Stimulated activated CD4-positive, alpha-beta T cell treated with anti-CD3 and anti-CD28 coated beads, TNF-alpha, amount 100 ng/mL, for 24 hours (primary cell): ENCODE measurements at regions not wholly inside any gene's neighbourhood (a gene's known extent, or its start where the extent isn't known, plus 50 kb on each side); places are given as distances from the start of the nearest gene placed in this dataset.

Experiments used
- DNase-seq, 3 experiments: peaks; one replicate each; pipeline ENCODE4 v3.0.0-alpha.2; 2020; ENCODE audit warnings: low read depth in 3 of 3

DNA sequence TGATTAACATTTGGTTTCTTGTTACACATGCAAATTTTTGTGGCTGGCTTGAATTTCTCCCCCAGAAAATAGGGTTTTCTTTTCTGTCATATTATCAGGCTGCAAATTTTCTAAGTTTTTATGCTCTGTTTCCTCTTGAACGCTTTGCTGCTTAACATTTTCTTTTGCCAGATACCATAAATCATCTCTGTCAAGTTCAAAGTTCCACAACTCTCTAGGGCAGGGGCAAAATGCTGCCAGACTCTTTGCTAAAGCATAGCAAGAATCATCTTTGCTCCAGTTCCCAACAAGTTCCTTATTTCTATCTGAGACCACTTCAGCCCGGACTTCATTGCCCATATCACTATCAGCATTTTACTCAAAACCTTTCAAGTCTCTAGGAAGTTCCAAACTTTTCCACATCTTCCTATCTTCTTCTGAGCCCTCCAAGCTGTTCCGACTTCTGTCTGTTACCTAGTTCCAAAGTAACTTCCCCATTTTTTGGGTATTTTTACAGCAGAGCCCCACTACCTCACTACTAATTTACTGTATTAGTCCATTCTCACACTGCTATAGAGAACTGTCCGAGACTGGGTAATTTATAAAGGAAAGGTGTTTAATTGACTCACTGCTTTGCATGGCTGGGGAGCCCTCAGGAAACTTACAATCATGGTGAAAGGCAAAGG is 486.9 kb upstream of the NCAM2 start:
- DNase-seq = no peak

DNA sequence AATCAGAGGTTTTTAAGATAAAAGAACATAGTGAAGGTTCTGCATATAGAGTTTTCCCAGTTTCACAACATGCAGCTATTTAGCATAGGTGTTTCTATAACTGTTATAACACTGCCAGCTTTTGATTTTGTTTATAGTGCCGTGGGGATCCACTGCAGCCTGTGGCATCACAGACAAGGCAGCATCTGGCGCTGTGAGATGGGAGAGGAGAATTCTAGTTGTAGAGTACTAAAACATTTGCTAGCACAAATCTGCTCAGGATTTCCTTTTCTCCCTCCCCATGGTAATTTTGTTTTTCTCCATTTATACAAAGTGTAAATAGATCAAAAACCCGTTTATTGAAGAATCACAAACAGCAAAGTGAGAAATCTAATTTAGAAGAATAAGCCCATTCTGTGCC is 482.8 kb upstream of the NCAM2 start:
- no peak for DNase-seq

DNA sequence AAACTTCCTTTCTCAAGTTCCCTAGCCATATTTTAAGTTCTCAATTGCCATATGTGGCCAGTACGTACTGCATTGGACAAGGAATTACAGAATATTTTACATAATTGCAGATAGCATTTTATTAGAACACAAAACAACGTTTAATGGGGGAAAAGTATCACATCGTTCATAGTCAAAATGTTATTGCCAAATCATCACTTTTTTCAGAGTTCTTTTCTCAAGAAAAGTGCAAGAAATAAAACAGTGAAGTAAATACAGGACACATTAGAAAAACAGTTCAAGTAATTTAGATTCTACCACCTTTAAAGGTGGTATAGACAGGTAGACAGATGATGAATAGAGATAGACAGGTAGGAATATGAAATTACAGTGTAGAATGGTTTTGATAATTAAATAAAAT is 479.1 kb upstream of the NCAM2 start:
- DNase-seq = no peak

GRCh38 chr21:20522611-20523010 is 475.6 kb upstream of the NCAM2 start:
- DNase-seq = no peak

- no peak for DNase-seq
Observed at GRCh38 chr21:20523191-20523590, 475.0 kb upstream of the NCAM2 start.

DNA sequence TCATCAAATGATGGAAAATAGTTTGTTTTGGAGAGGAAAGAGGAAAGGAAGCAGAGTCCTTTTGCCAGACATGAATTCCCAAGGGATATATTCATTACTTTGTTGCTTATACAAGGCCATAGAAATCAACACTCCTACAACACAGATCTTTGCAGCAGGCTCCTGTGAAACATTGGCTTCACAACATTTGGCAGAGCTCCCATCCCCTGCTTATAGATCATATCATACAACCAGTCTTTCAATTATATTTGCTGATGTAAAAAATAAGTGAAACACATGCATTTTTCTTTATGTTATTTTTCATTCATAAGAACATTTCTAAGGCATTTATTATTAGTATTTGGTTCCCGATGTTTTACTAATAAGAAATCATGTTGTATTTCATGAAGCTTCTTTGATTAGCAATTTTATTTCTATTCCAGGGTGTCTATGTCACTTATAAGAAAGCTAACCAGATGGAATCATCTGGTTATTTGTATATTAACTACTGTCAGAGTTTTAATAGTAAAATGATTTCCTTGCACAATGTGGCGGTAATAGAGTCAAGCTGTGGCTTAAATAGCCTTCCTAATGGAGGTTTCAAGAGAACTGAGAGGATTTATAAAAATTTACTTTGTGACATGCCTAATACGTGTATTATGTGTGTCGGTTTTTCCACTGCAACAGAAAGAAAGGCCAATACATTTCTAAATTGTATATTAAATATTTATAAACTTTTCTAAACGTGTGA is 470.3 kb upstream of the NCAM2 start:
- DNase-seq = no peak

DNA sequence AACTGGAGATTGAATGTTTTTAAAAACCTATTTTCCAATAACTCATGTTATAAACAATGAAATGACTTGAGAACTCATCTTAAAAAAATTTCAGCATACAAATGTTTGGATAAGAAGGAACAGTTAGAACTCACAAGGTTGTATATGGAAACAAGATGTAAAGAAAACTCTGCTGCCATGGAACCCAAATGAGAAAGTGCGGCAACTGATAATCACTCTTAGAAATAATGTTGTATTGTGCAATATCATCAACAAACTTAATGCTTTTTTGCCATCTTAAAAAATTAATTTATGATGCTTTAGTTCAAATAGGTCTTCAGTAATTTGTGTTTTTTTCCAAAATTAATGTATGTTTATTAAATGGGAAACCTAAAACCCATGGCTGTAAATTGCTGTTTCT is 461.1 kb upstream of the NCAM2 start:
- no peak for DNase-seq

GRCh38 chr21:20538039-20538658 is 460.1 kb upstream of the NCAM2 start:
- DNase-seq = no peak

DNA sequence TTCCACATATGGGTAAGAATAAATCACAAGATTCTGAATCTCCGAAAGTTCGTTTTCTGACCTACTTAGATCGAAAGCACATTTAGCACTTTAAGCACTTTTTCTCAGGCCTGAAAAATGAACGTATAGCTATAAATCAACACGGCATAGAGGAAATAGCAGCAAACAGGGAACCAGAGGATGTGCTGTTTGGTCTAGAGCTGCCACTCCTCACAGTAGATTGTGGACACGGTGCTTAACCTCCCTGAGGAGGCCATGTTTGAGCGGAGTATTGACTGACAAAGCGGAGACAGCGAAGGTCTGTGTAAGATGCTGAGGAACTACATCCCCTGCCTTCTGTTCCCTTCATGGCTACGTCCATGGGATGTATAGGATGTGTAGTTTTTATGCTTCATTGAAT is 452.8 kb upstream of the NCAM2 start:
- DNase-seq = no peak

DNA sequence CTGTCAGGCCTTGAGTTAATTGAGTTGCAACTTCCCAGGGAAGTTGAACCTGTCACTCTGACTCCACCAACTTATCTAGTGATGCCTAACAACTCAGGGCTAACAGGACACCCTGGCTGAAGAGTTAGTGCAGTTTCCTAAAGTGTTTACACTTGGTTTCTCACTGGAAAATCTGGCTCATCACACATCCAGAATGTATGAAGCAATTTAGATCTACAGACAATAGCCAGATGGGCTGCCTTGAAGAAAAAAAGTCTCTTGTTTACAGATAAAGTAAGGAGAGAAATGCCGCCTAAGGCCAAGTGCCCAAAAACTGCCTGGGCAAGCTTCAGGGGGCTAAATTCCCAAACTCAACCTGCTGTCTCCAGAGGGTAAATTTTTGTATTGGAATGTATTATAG is 446.3 kb upstream of the NCAM2 start:
- no peak for DNase-seq

- DNase-seq = no peak
Observed at GRCh38 chr21:20554785-20555184, 443.4 kb upstream of the NCAM2 start.

DNA sequence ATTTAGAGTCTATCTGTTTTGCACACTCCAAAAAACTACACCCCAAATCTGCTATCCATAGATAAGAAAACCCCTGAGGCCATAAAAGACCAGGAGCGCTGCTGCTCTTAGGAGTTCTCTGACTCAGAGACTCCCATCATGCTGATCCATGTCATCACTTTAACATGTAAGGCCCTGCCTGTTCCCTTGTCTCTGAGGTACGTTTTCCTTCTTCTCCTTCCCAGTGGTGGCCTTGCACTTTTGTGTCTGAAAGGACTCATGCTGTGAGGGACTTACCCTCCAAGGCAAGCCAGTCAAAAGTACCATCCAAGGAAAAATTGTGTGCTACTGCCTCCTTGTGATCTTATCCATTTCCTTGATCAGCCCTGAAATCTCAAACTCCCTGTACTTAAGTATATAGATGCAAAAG is 427.4 kb upstream of the NCAM2 start:
- DNase-seq = no peak

DNA sequence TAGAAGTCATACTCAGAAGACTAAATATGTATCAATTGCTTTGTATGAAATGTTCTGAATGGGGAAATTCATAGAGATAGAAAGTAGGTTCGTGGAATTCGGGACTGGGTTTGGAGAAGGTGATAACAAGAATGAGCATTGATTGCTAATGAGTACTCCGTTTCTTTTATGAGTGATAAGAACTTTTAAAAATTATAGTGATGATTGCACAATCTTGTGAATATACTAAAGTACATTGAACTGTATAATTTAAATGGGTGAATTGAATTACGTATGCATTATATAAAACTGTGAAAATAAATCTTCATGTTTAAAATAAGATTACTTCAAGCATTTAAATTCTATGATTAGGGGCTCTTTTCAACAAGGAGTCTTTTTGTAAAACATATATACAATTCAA is 425.6 kb upstream of the NCAM2 start:
- DNase-seq = no peak

GRCh38 chr21:20581361-20581760 is 416.8 kb upstream of the NCAM2 start:
- DNase-seq = no peak

DNA sequence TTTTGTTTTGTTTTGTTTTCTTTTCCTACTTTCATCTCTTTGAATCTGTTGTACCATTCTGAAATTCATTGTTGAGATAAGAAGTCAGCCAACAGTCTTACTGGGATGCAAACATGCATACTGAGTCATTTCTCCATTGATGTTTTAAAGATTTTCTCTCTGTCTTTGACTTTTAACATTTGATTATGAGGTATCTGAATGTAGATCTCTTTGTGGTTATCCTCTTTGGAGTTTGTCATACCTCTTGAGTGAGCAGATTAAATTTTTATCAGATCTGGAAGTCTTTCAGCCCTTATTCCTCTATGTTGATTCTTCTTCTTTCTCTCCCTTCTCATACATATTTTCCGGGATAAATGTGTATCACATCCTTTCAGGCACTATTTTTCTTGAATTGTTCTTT is 406.9 kb upstream of the NCAM2 start:
- DNase-seq = no peak

DNA sequence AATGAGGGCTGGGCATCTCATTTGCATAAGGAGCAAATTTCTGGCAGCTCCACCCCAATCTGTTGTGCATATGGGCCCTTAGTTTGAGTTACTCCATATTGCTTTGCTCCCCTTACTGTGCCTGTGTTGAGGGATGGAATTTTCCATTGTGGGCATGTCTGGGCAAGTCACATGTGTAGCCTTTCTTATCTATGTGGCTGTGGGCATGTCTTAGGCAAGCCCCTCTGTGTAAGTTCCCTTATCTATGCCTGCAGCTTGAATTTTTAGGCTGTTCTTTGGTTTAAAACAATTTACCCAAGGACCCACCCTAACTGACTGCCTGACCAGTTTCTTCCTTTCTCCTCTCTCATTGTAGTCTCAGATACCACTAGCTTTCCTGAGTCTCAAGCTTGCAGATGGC is 405.7 kb upstream of the NCAM2 start:
- no peak for DNase-seq

DNA sequence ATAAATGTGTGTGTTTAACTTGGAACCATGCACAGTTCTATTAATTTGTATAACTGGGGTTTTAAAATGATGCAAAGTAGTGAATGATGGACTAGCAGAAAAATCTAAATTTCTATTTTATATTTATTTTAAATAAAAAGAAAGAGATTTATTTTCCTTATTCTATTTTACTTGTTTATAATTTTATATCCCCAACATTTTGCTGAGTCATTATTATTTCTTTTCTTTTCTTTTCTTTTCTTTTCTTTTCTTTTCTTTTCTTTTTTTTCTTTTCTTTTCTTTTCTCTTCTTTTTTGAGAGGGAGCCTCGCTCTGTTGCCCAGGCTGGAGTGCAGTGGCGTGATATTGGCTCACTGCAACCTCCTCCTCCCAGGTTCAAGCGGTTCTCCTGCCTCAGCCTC is 395.0 kb upstream of the NCAM2 start:
- no peak for DNase-seq

GRCh38 chr21:20611008-20611407 is 387.2 kb upstream of the NCAM2 start:
- no peak for DNase-seq

GRCh38 chr21:20613654-20614053 is 384.6 kb upstream of the NCAM2 start:
- no peak for DNase-seq

- no peak for DNase-seq
Observed at GRCh38 chr21:20617130-20617529, 381.1 kb upstream of the NCAM2 start.

DNA sequence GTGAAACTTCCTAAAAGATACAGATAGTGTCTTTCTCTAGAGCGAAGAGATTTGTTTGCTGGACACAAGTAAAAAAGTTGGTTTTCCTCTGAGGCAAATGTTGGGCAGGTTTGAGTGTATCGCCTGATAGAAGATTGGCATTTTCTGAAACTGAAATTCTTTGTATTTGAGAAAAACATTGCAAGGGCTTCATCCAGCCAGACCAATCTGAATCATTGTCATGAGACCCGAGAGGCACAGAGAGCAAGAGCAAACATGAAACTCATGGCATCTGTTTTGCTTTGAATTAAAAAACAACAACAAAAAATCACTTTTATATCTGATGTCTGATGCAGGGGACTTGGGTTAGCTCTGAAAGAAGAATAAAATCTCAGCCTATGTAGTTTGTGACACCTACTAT is 379.3 kb upstream of the NCAM2 start:
- no peak for DNase-seq

- no peak for DNase-seq
Observed at GRCh38 chr21:20627594-20627993, 370.6 kb upstream of the NCAM2 start.

DNA sequence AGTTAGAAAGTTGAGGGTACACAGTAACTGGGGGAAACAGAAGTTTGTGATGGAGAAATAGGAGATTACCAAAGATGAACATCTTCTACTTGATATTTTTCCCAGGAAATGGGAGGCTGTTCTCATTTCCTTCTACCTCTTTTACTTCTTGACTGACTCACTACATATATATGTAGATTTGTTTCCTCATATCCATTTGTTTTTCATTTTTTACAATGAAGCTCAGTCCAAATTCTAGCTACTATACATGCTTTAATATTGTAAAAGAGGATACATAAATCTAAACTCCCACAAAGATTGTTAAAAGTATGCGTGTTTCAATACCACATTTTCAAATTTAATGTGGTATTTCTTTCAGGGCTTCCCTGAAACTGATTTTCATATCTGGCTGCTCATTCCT is 366.6 kb upstream of the NCAM2 start:
- no peak for DNase-seq
